HG03558 (cell line): ENCODE measurements at regions not wholly inside any gene's neighbourhood (a gene's known extent, or its start where the extent isn't known, plus 50 kb on each side); places are given as distances from the start of the nearest gene placed in this dataset.

Source experiments
- ATAC-seq: cut with Tn5 transposase; IDR thresholded peaks from one replicate; pipeline ENCODE4 v1.9.1; 2021; ENCODE audit warnings: moderate number of reproducible peaks; ENCODE audit not compliant: unreplicated experiment; ENCODE audit errors: extremely low read depth

- no peak for ATAC-seq
Observed at GRCh38 chr16:86432691-86433090, 77.6 kb upstream of the FOXF1 start.

- no peak for ATAC-seq
Observed at GRCh38 chr16:86436466-86437185, 73.7 kb upstream of the FOXF1 start.

GRCh38 chr16:86437348-86437747 is 73.0 kb upstream of the FOXF1 start:
- no peak for ATAC-seq

- ATAC-seq = no peak
Observed at GRCh38 chr16:86442703-86443102, 67.6 kb upstream of the FOXF1 start.

GRCh38 chr16:86443508-86444147 is 66.7 kb upstream of the FOXF1 start:
- ATAC-seq = no peak

- no peak for ATAC-seq
Observed at GRCh38 chr16:86444261-86444660, 66.1 kb upstream of the FOXF1 start.

GRCh38 chr16:86444661-86445060 is 65.7 kb upstream of the FOXF1 start:
- ATAC-seq = no peak

- no peak for ATAC-seq
Observed at GRCh38 chr16:86446279-86446678, 64.0 kb upstream of the FOXF1 start.

GRCh38 chr16:86447228-86447627 is 63.1 kb upstream of the FOXF1 start:
- ATAC-seq = no peak

GRCh38 chr16:86448306-86448890 is 61.9 kb upstream of the FOXF1 start:
- ATAC-seq = no peak

GRCh38 chr16:86449446-86450095 is 60.8 kb upstream of the FOXF1 start:
- no peak for ATAC-seq

GRCh38 chr16:86450691-86451090 is 59.6 kb upstream of the FOXF1 start:
- ATAC-seq = no peak

GRCh38 chr16:86452451-86452850 is 57.9 kb upstream of the FOXF1 start:
- no peak for ATAC-seq

- no peak for ATAC-seq
Observed at GRCh38 chr16:86455116-86455515, 55.2 kb upstream of the FOXF1 start.

GRCh38 chr16:86455640-86456039 is 54.7 kb upstream of the FOXF1 start:
- ATAC-seq = no peak

GRCh38 chr16:86457501-86458148 is 52.7 kb upstream of the FOXF1 start:
- ATAC-seq = no peak

- ATAC-seq = no peak
Observed at GRCh38 chr16:86458149-86458777, 52.1 kb upstream of the FOXF1 start.

- ATAC-seq = no peak
Observed at GRCh38 chr16:86459266-86459665, 51.1 kb upstream of the FOXF1 start.
